Type B pancreatic cell (in vitro differentiated cells): ENCODE measurements at regions not wholly inside any gene's neighbourhood (a gene's known extent, or its start where the extent isn't known, plus 50 kb on each side); places are given as distances from the start of the nearest gene placed in this dataset.
"Not testable (repeated sequence)": the region's sequence is repeated elsewhere in the genome, so short reads cannot be mapped to it uniquely, and the experiment has no call there.

Experiments used
- DNase-seq: peaks from one replicate; pipeline ENCODE4 v3.0.0; 2021; ENCODE audit warnings: mixed read lengths; ENCODE audit not compliant: unreplicated experiment; ENCODE audit errors: extremely low spot score
- H3K27ac Mint-ChIP-seq: 2 replicates; pipeline ENCODE4 v1.8.0; 2021; ENCODE audit warnings: mild to moderate bottlenecking, mixed read lengths
- H3K27me3 Mint-ChIP-seq: 2 replicates; pipeline ENCODE4 v1.8.0; 2021; ENCODE audit warnings: mixed read lengths
- H3K36me3 Mint-ChIP-seq: 2 replicates; pipeline ENCODE4 v1.8.0; 2021; ENCODE audit warnings: mixed read lengths
- H3K4me1 Mint-ChIP-seq: one replicate; pipeline ENCODE4 v1.8.0; 2021; ENCODE audit warnings: mixed read lengths; ENCODE audit not compliant: unreplicated experiment
- H3K4me3 Mint-ChIP-seq: 2 replicates; pipeline ENCODE4 v1.8.0; 2021; ENCODE audit warnings: mild to moderate bottlenecking, mixed read lengths
- H3K9me3 Mint-ChIP-seq: 2 replicates; pipeline ENCODE4 v1.8.0; 2021; ENCODE audit warnings: mixed read lengths
- CTCF ChIP-seq: fragments of 200-600 bp; sonication (generic); conservative IDR thresholded peaks from 2 replicates; pipeline ENCODE4 v1.5.0; 2021; ENCODE audit warnings: antibody characterized with exemption, mild to moderate bottlenecking

- DNase-seq = no peak
- TF ChIP-seq CTCF = no peak
- no peaks in the 10 kb centered on the region for H3K4me1 Mint-ChIP-seq
- no peaks in the 10 kb centered on the region for H3K36me3 Mint-ChIP-seq
- H3K4me3 Mint-ChIP-seq = no peak overlapping the region
- no peaks in the 10 kb centered on the region for H3K27me3 Mint-ChIP-seq
- H3K9me3 Mint-ChIP-seq = no peaks in the 10 kb centered on the region
- no peak overlapping the region for H3K27ac Mint-ChIP-seq
Measured at GRCh38 chr18:34399892-34400291, 175.2 kb upstream of the NOL4 start.

- Mint-ChIP-seq H3K9me3 (no peaks in the 10 kb centered on the region), H3K4me3 (no peak overlapping the region), H3K27ac (no peak overlapping the region), H3K27me3 (no peaks in the 10 kb centered on the region), H3K36me3 (no peaks in the 10 kb centered on the region), H3K4me1 (no peaks in the 10 kb centered on the region)
- no peak for DNase-seq
- TF ChIP-seq CTCF = no peak
Measured at GRCh38 chr18:34400834-34401233, 176.1 kb upstream of the NOL4 start.

- H3K4me1 Mint-ChIP-seq = no peaks in the 10 kb centered on the region
- DNase-seq = no peak
- no peaks in the 10 kb centered on the region for H3K27me3 Mint-ChIP-seq
- H3K36me3 Mint-ChIP-seq = no peaks in the 10 kb centered on the region
- no peak for TF ChIP-seq CTCF
- no peak overlapping the region for H3K4me3 Mint-ChIP-seq
- H3K27ac Mint-ChIP-seq = no peak overlapping the region
- H3K9me3 Mint-ChIP-seq = no peaks in the 10 kb centered on the region
Measured at GRCh38 chr18:34401775-34402174, 177.1 kb upstream of the NOL4 start.

- H3K36me3 Mint-ChIP-seq, H3K27ac Mint-ChIP-seq, H3K9me3 Mint-ChIP-seq, DNase-seq, H3K27me3 Mint-ChIP-seq, H3K4me3 Mint-ChIP-seq, H3K4me1 Mint-ChIP-seq: not testable (repeated sequence)
Measured at GRCh38 chr18:34407471-34407870, 182.8 kb upstream of the NOL4 start.

- H3K27ac Mint-ChIP-seq = no peak overlapping the region
- no peaks in the 10 kb centered on the region for H3K27me3 Mint-ChIP-seq
- no peak overlapping the region for H3K4me3 Mint-ChIP-seq
- H3K9me3 Mint-ChIP-seq = no peaks in the 10 kb centered on the region
- no peak for TF ChIP-seq CTCF
- H3K4me1 Mint-ChIP-seq = no peaks in the 10 kb centered on the region
- H3K36me3 Mint-ChIP-seq = no peaks in the 10 kb centered on the region
- DNase-seq = no peak
Measured at GRCh38 chr18:34411952-34412351, 187.2 kb upstream of the NOL4 start.

GRCh38 chr18:34431042-34431441, 206.3 kb upstream of the NOL4 start:
- Mint-ChIP-seq H3K27ac (no peak overlapping the region), H3K9me3 (peaks cover 4% of the 10 kb centered on the region), H3K4me3 (no peak overlapping the region), H3K27me3 (peaks cover 2% of the 10 kb centered on the region), H3K36me3 (no peaks in the 10 kb centered on the region), H3K4me1 (no peaks in the 10 kb centered on the region)
- DNase-seq = no peak
- no peak for TF ChIP-seq CTCF
